ENCODE measurements at regions not wholly inside any gene's neighbourhood (a gene's known extent, or its start where the extent isn't known, plus 50 kb on each side); places are given as distances from the start of the nearest gene placed in this dataset.
"Not testable (repeated sequence)": the region's sequence is repeated elsewhere in the genome, so short reads cannot be mapped to it uniquely, and the experiment has no call there.

GRCh38 chr5:153224651-153225050 is 265.8 kb upstream of the GRIA1 start:
- H3K36me3 ChIP-seq (ENCODE audit: insufficient read depth, low read length), result no peaks in the 10 kb centered on the region
- H3K27ac ChIP-seq, result no peak overlapping the region
- H3K9ac ChIP-seq (ENCODE audit: insufficient read length), result no peak overlapping the region
- no peak for TF ChIP-seq FOXP2 (optimal IDR thresholded peaks at IDR 0.05; ENCODE audit: control extremely low read depth, extremely low read length, insufficient read depth)
- TF ChIP-seq EZH2 (IDR thresholded peaks at IDR 0.05), result no peak
- TF ChIP-seq POLR2AphosphoS5 (IDR thresholded peaks at IDR 0.05; ENCODE audit: borderline replicate concordance, low read depth, low read length), result no peak
- no peaks in the 10 kb centered on the region for H3K9me3 ChIP-seq (ENCODE audit: low read depth, low read length)
- DNase-seq (ENCODE audit: low read depth, low spot score), result no peak
- H3K4me3 ChIP-seq, result no peak overlapping the region

- no peak overlapping the region for H3K9ac ChIP-seq (ENCODE audit: insufficient read length)
- H3K36me3 ChIP-seq (ENCODE audit: insufficient read depth, low read length), result no peaks in the 10 kb centered on the region
- H3K4me3 ChIP-seq, result no peak overlapping the region
- no peak for DNase-seq (ENCODE audit: low read depth, low spot score)
- H3K27ac ChIP-seq, result no peak overlapping the region
- H3K9me3 ChIP-seq (ENCODE audit: low read depth, low read length), result no peaks in the 10 kb centered on the region
- no peak for TF ChIP-seq POLR2AphosphoS5 (IDR thresholded peaks at IDR 0.05; ENCODE audit: borderline replicate concordance, low read depth, low read length)
- no peak for TF ChIP-seq FOXP2 (optimal IDR thresholded peaks at IDR 0.05; ENCODE audit: control extremely low read depth, extremely low read length, insufficient read depth)
- no peak for TF ChIP-seq EZH2 (IDR thresholded peaks at IDR 0.05)
These were observed 256.5 kb upstream of the GRIA1 start for GRCh38 chr5:153233933-153234332.

- no peak overlapping the region for H3K27ac ChIP-seq
- H3K4me3 ChIP-seq, result no peak overlapping the region
- no peak overlapping the region for H3K9ac ChIP-seq (ENCODE audit: insufficient read length)
- no peaks in the 10 kb centered on the region for H3K36me3 ChIP-seq (ENCODE audit: insufficient read depth, low read length)
- DNase-seq (ENCODE audit: low read depth, low spot score), result no peak
- H3K9me3 ChIP-seq (ENCODE audit: low read depth, low read length), result no peaks in the 10 kb centered on the region
- TF ChIP-seq FOXP2 (optimal IDR thresholded peaks at IDR 0.05; ENCODE audit: control extremely low read depth, extremely low read length, insufficient read depth) (no peak), POLR2AphosphoS5 (IDR thresholded peaks at IDR 0.05; ENCODE audit: borderline replicate concordance, low read depth, low read length) (no peak), EZH2 (IDR thresholded peaks at IDR 0.05) (no peak)
These were observed 254.2 kb upstream of the GRIA1 start for GRCh38 chr5:153236319-153236718.

GRCh38 chr5:153237671-153238332 is 252.7 kb upstream of the GRIA1 start:
- Histone ChIP-seq H3K27ac (no peak overlapping the region), H3K9ac (ENCODE audit: insufficient read length) (no peak overlapping the region), H3K36me3 (ENCODE audit: insufficient read depth, low read length) (no peaks in the 10 kb centered on the region), H3K4me3 (no peak overlapping the region), H3K9me3 (ENCODE audit: low read depth, low read length) (no peaks in the 10 kb centered on the region)
- no peak for TF ChIP-seq FOXP2 (optimal IDR thresholded peaks at IDR 0.05; ENCODE audit: control extremely low read depth, extremely low read length, insufficient read depth)
- no peak for TF ChIP-seq POLR2AphosphoS5 (IDR thresholded peaks at IDR 0.05; ENCODE audit: borderline replicate concordance, low read depth, low read length)
- TF ChIP-seq EZH2 (IDR thresholded peaks at IDR 0.05), result no peak
- no peak for DNase-seq (ENCODE audit: low read depth, low spot score)

- H3K9me3 ChIP-seq (ENCODE audit: low read depth, low read length), result no peaks in the 10 kb centered on the region
- H3K27ac ChIP-seq, result no peak overlapping the region
- H3K36me3 ChIP-seq (ENCODE audit: insufficient read depth, low read length), result no peaks in the 10 kb centered on the region
- H3K4me3 ChIP-seq, result no peak overlapping the region
- no peak overlapping the region for H3K9ac ChIP-seq (ENCODE audit: insufficient read length)
- no peak for DNase-seq (ENCODE audit: low read depth, low spot score)
- TF ChIP-seq POLR2AphosphoS5 (IDR thresholded peaks at IDR 0.05; ENCODE audit: borderline replicate concordance, low read depth, low read length) (no peak), FOXP2 (optimal IDR thresholded peaks at IDR 0.05; ENCODE audit: control extremely low read depth, extremely low read length, insufficient read depth) (no peak)
These were observed 233.1 kb upstream of the GRIA1 start for GRCh38 chr5:153257381-153257780.

- H3K9ac ChIP-seq (ENCODE audit: insufficient read length), result no peak overlapping the region
- H3K27ac ChIP-seq, result no peak overlapping the region
- H3K36me3 ChIP-seq (ENCODE audit: insufficient read depth, low read length), result no peaks in the 10 kb centered on the region
- DNase-seq (ENCODE audit: low read depth, low spot score), result no peak
- H3K4me3 ChIP-seq, result no peak overlapping the region
- no peaks in the 10 kb centered on the region for H3K9me3 ChIP-seq (ENCODE audit: low read depth, low read length)
- no peak for TF ChIP-seq EZH2 (IDR thresholded peaks at IDR 0.05)
- TF ChIP-seq FOXP2 (optimal IDR thresholded peaks at IDR 0.05; ENCODE audit: control extremely low read depth, extremely low read length, insufficient read depth), result no peak
- no peak for TF ChIP-seq POLR2AphosphoS5 (IDR thresholded peaks at IDR 0.05; ENCODE audit: borderline replicate concordance, low read depth, low read length)
These were observed 232.0 kb upstream of the GRIA1 start for GRCh38 chr5:153258469-153258868.

- H3K27ac ChIP-seq, result no peak overlapping the region
- no peak overlapping the region for H3K9ac ChIP-seq (ENCODE audit: insufficient read length)
- no peaks in the 10 kb centered on the region for H3K9me3 ChIP-seq (ENCODE audit: low read depth, low read length)
- H3K36me3 ChIP-seq (ENCODE audit: insufficient read depth, low read length), result no peaks in the 10 kb centered on the region
- TF ChIP-seq POLR2AphosphoS5 (IDR thresholded peaks at IDR 0.05; ENCODE audit: borderline replicate concordance, low read depth, low read length) (no peak), FOXP2 (optimal IDR thresholded peaks at IDR 0.05; ENCODE audit: control extremely low read depth, extremely low read length, insufficient read depth) (no peak), EZH2 (IDR thresholded peaks at IDR 0.05) (no peak)
- no peak for DNase-seq (ENCODE audit: low read depth, low spot score)
- no peak overlapping the region for H3K4me3 ChIP-seq
These were observed 223.0 kb upstream of the GRIA1 start for GRCh38 chr5:153267506-153267905.

- Histone ChIP-seq H3K9ac (ENCODE audit: insufficient read length) (no peak overlapping the region), H3K36me3 (ENCODE audit: insufficient read depth, low read length) (no peaks in the 10 kb centered on the region), H3K4me3 (no peak overlapping the region), H3K9me3 (ENCODE audit: low read depth, low read length) (no peaks in the 10 kb centered on the region), H3K27ac (no peak overlapping the region)
- TF ChIP-seq FOXP2 (optimal IDR thresholded peaks at IDR 0.05; ENCODE audit: control extremely low read depth, extremely low read length, insufficient read depth) (no peak), POLR2AphosphoS5 (IDR thresholded peaks at IDR 0.05; ENCODE audit: borderline replicate concordance, low read depth, low read length) (no peak), EZH2 (IDR thresholded peaks at IDR 0.05) (no peak)
- DNase-seq (ENCODE audit: low read depth, low spot score), result no peak
These were observed 214.8 kb upstream of the GRIA1 start for GRCh38 chr5:153275695-153276094.

- H3K9me3 ChIP-seq (ENCODE audit: low read depth, low read length), result no peaks in the 10 kb centered on the region
- DNase-seq (ENCODE audit: low read depth, low spot score), result peak; percentile 6
- H3K4me3 ChIP-seq, result no peak overlapping the region
- no peak for TF ChIP-seq POLR2AphosphoS5 (IDR thresholded peaks at IDR 0.05; ENCODE audit: borderline replicate concordance, low read depth, low read length)
- TF ChIP-seq FOXP2 (optimal IDR thresholded peaks at IDR 0.05; ENCODE audit: control extremely low read depth, extremely low read length, insufficient read depth), result no peak
- no peak for TF ChIP-seq EZH2 (IDR thresholded peaks at IDR 0.05)
- H3K27ac ChIP-seq, result no peak overlapping the region
- no peaks in the 10 kb centered on the region for H3K36me3 ChIP-seq (ENCODE audit: insufficient read depth, low read length)
- H3K9ac ChIP-seq (ENCODE audit: insufficient read length), result no peak overlapping the region
These were observed 214.3 kb upstream of the GRIA1 start for GRCh38 chr5:153276151-153276550.

- not testable (repeated sequence) for H3K9ac ChIP-seq (ENCODE audit: insufficient read length); H3K27ac ChIP-seq; H3K4me3 ChIP-seq; DNase-seq (ENCODE audit: low read depth, low spot score); H3K9me3 ChIP-seq (ENCODE audit: low read depth, low read length); H3K36me3 ChIP-seq (ENCODE audit: insufficient read depth, low read length)
These were observed 194.1 kb upstream of the GRIA1 start for GRCh38 chr5:153296251-153296844.

Measured in SK-N-MC (cell line).